ENCODE measurements at regions not wholly inside any gene's neighbourhood (a gene's known extent, or its start where the extent isn't known, plus 50 kb on each side); places are given as distances from the start of the nearest gene placed in this dataset.

- no peak for DNase-seq (ENCODE audit: low spot score)
- TF ChIP-seq CTCF (conservative IDR thresholded peaks at IDR 0.05; ENCODE audit: low read length), result no peak
- no peak overlapping the region for H3K27ac ChIP-seq (ENCODE audit: low read depth, low read length, poor library complexity, severe bottlenecking)
- POLR2A ChIA-PET, result no interaction called here
- intact Hi-C loops (cut with micrococcal nuclease; ENCODE audit: unreplicated experiment), result no loop called here
- no TSS peak for BruUV-seq (replicated peaks)
- H3K4me3 ChIP-seq (ENCODE audit: low read depth, low read length, poor library complexity, severe bottlenecking), result no peak overlapping the region
- no peaks in the 10 kb centered on the region for H3K4me1 ChIP-seq (ENCODE audit: insufficient read depth, low read length, poor library complexity, severe bottlenecking)
- no peaks in the 10 kb centered on the region; the same call in 1 of the 2 replicates for H4K20me1 ChIP-seq (ENCODE audit: insufficient read depth, low read length)
- no peak overlapping the region for H3K4me2 ChIP-seq (ENCODE audit: low read length)
- no peaks in the 10 kb centered on the region for H3K79me2 ChIP-seq (ENCODE audit: insufficient read depth, low read depth, low read length)
- no peaks in the 10 kb centered on the region for H3K36me3 ChIP-seq (ENCODE audit: insufficient read depth, low read length)
- no peaks in the 10 kb centered on the region for H3K9me3 ChIP-seq (ENCODE audit: low read length)
- no peaks in the 10 kb centered on the region for H3K9me2 ChIP-seq (ENCODE audit: insufficient read depth, low read length)
- CTCF ChIA-PET (ENCODE audit: unreplicated experiment), result no interaction called here
- H2AFZ ChIP-seq (ENCODE audit: low read length), result no peak overlapping the region
Measured at GRCh38 chr3:159451482-159451881, 537.2 kb upstream of the IL12A start.

DNA sequence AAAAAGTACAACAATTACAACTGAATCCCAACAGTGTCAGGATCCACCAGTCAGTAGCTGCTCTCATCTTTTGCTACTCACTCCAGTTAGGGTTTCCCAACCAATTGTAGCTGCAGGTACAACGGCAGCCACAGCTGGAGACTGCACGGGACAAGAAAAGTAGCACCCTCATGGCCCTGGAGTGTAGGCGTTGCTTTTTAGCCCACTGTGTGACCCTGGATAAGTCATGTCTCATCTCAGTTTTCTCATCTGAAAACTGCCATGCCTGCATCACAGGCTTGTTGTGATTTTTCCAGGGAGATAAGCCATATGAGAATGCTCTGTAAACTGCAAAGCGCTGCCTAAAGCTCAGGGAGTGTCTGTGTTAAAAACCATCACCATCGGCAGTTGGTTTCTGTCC lies 535.6 kb upstream of the IL12A start:
- Histone ChIP-seq H4K20me1 (ENCODE audit: insufficient read depth, low read length) (no peaks in the 10 kb centered on the region; the same call in 1 of the 2 replicates), H3K27ac (ENCODE audit: low read depth, low read length, poor library complexity, severe bottlenecking) (no peak overlapping the region), H3K9me2 (ENCODE audit: insufficient read depth, low read length) (no peaks in the 10 kb centered on the region), H2AFZ (ENCODE audit: low read length) (no peak overlapping the region), H3K4me3 (ENCODE audit: low read depth, low read length, poor library complexity, severe bottlenecking) (no peak overlapping the region), H3K4me2 (ENCODE audit: low read length) (no peak overlapping the region), H3K4me1 (ENCODE audit: insufficient read depth, low read length, poor library complexity, severe bottlenecking) (no peaks in the 10 kb centered on the region), H3K36me3 (ENCODE audit: insufficient read depth, low read length) (no peaks in the 10 kb centered on the region), H3K9me3 (ENCODE audit: low read length) (no peaks in the 10 kb centered on the region), H3K79me2 (ENCODE audit: insufficient read depth, low read depth, low read length) (no peaks in the 10 kb centered on the region)
- intact Hi-C loops (cut with micrococcal nuclease; ENCODE audit: unreplicated experiment), result no loop called here
- ChIA-PET CTCF (ENCODE audit: unreplicated experiment) (no interaction called here), POLR2A (no interaction called here)
- TF ChIP-seq EZH2phosphoT487 (IDR thresholded peaks at IDR 0.05; ENCODE audit: borderline replicate concordance, low read depth, low read length) (no peak), CTCF (conservative IDR thresholded peaks at IDR 0.05; ENCODE audit: low read length) (no peak)
- no peak for DNase-seq (ENCODE audit: low spot score)
- no TSS peak for BruUV-seq (replicated peaks)

DNA sequence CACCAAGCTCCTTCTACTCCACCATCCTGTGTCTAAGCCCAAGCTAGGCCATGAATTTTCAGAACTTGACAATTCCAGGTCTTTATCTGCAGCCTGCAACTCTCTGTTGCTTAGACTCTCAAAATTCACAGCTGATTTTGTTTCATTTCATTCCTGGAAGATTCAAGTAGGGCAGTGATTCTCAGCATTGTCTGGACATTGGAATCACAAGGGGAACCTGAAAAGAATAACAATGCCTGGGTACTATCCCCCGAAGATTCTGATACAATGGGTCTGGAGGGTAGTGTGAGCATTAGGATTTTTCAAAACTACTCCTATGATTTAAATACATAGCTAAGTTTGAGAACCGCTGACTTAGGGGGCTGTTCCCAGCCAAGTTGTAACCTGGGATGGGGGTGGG lies 534.7 kb upstream of the IL12A start:
- Histone ChIP-seq H3K9me3 (ENCODE audit: low read length) (no peaks in the 10 kb centered on the region), H3K4me3 (ENCODE audit: low read depth, low read length, poor library complexity, severe bottlenecking) (no peak overlapping the region), H3K4me1 (ENCODE audit: insufficient read depth, low read length, poor library complexity, severe bottlenecking) (no peaks in the 10 kb centered on the region), H3K9me2 (ENCODE audit: insufficient read depth, low read length) (no peaks in the 10 kb centered on the region), H2AFZ (ENCODE audit: low read length) (no peak overlapping the region), H3K79me2 (ENCODE audit: insufficient read depth, low read depth, low read length) (no peaks in the 10 kb centered on the region), H3K36me3 (ENCODE audit: insufficient read depth, low read length) (no peaks in the 10 kb centered on the region), H3K27ac (ENCODE audit: low read depth, low read length, poor library complexity, severe bottlenecking) (no peak overlapping the region), H3K4me2 (ENCODE audit: low read length) (no peak overlapping the region), H4K20me1 (ENCODE audit: insufficient read depth, low read length) (no peaks in the 10 kb centered on the region; the same call in 1 of the 2 replicates)
- BruUV-seq (replicated peaks), result no TSS peak
- CTCF ChIA-PET (ENCODE audit: unreplicated experiment), result no interaction called here
- intact Hi-C loops (cut with micrococcal nuclease; ENCODE audit: unreplicated experiment), result no loop called here
- POLR2A ChIA-PET, result interaction anchor here (0.6 kb wide), 1 partner anchor 143 kb away, joined by 3 read pairs; no protein-coding TSS in a partner anchor
- TF ChIP-seq EZH2phosphoT487 (IDR thresholded peaks at IDR 0.05; ENCODE audit: borderline replicate concordance, low read depth, low read length) (no peak), CTCF (conservative IDR thresholded peaks at IDR 0.05; ENCODE audit: low read length) (no peak)
- no peak for DNase-seq (ENCODE audit: low spot score)

Data from OCI-LY7 (cell line).